H1 (cell line): ENCODE measurements at regions not wholly inside any gene's neighbourhood (a gene's known extent, or its start where the extent isn't known, plus 50 kb on each side); places are given as distances from the start of the nearest gene placed in this dataset.

ENCODE experiments used
- CTCF ChIA-PET: fragments of 300-600 bp; sonication (Branson Sonifier 250); formaldehyde crosslinking; loops from one replicate; lab custom pipeline; 2021; ENCODE audit not compliant: partially characterized antibody; lab: Charles Lee
- POLR2A ChIA-PET: fragments of 300-600 bp; sonication (Branson Sonifier 250); formaldehyde crosslinking; loops from one replicate; lab custom pipeline; 2021; ENCODE audit warnings: inconsistent platforms; ENCODE audit not compliant: partially characterized antibody; lab: Charles Lee
- DNase-seq, 2 experiments: peaks; one replicate each; pipeline versions ENCODE4 v3.0.0 to v3.0.0-alpha.2; 2010 to 2022; ENCODE audit warnings: low spot score in 2 of 2, low read depth in 1 of 2, mixed read lengths in 1 of 2
- FAIRE-seq: peaks from 2 replicates; lab custom pipeline; 2011; peaks lifted over from hg19 to GRCh38; lab: Jason Lieb, UNC
- H2AFZ ChIP-seq: 2 replicates; pipeline ENCODE4 v1.8.1; 2012; ENCODE audit warnings: low read length, inconsistent platforms
- H2AK5ac ChIP-seq: 2 replicates; pipeline ENCODE4 v1.6.1; 2013; ENCODE audit warnings: low read depth, low read length
- H2BK120ac ChIP-seq: replicated peaks from 2 replicates; pipeline ENCODE3; 2013; ENCODE audit warnings: low read depth, low read length, inconsistent platforms
- H2BK12ac ChIP-seq: 2 replicates; pipeline ENCODE4 v1.6.1; 2013; ENCODE audit warnings: low read depth, low read length
- H2BK15ac ChIP-seq: 2 replicates; pipeline ENCODE4 v1.6.1; 2013; ENCODE audit warnings: low read length
- H2BK20ac ChIP-seq: 2 replicates; pipeline ENCODE4 v1.6.1; 2013; ENCODE audit warnings: low read length
- H2BK5ac ChIP-seq: 2 replicates; pipeline ENCODE4 v1.6.1; 2013; ENCODE audit warnings: low read depth, low read length
- H3K14ac ChIP-seq: 2 replicates; pipeline ENCODE4 v1.6.1; 2013; ENCODE audit warnings: inconsistent platforms; ENCODE audit not compliant: insufficient read length
- H3K18ac ChIP-seq: 2 replicates; pipeline ENCODE4 v1.6.1; 2013; ENCODE audit warnings: low read length; ENCODE audit errors: extremely low read depth
- H3K23ac ChIP-seq: 2 replicates; pipeline ENCODE4 v1.6.1; 2013; ENCODE audit warnings: inconsistent platforms; ENCODE audit not compliant: insufficient read length
- H3K23me2 ChIP-seq: 2 replicates; pipeline ENCODE4 v1.6.1; 2013; ENCODE audit warnings: low read depth, low read length
- H3K27ac ChIP-seq: 2 replicates; pipeline ENCODE4 v1.6.1; 2011; ENCODE audit warnings: low read depth, low read length, inconsistent platforms
- H3K27me3 ChIP-seq, 4 experiments: replicated peaks in 1 of 4; 1 replicate in 1 of 4; 2 replicates in 3 of 4; pipeline versions ENCODE4 v1.6.1 to v1.8.1; 2011 to 2013; ENCODE audit warnings: low read length in 3 of 4, mild to moderate bottlenecking in 3 of 4, inconsistent platforms in 2 of 4, mixed read lengths in 2 of 4, moderate library complexity in 1 of 4; ENCODE audit not compliant: control insufficient read depth in 3 of 4, insufficient read depth in 3 of 4; ENCODE audit errors: extremely low read depth in 1 of 4
- H3K36me3 ChIP-seq, 4 experiments: 2 replicates each; pipeline versions ENCODE4 v1.6.1 to v1.8.1; 2011 to 2013; ENCODE audit warnings: mild to moderate bottlenecking in 4 of 4, low read length in 3 of 4, moderate library complexity in 2 of 4, control low read depth in 1 of 4, inconsistent platforms in 1 of 4; ENCODE audit not compliant: insufficient read depth in 4 of 4, control insufficient read depth in 2 of 4
- H3K4ac ChIP-seq: replicated peaks from 2 replicates; pipeline ENCODE3; 2013; ENCODE audit warnings: low read length, low read depth, mixed read lengths, inconsistent platforms; ENCODE audit not compliant: insufficient read length
- H3K4me1 ChIP-seq, 4 experiments: replicated peaks in 1 of 4; 1 replicate in 1 of 4; 2 replicates in 3 of 4; pipeline versions ENCODE4 v1.6.1 to v1.8.1; 2011 to 2013; ENCODE audit warnings: low read length in 3 of 4, inconsistent platforms in 2 of 4, mixed read lengths in 1 of 4; ENCODE audit not compliant: insufficient read depth in 4 of 4, control insufficient read depth in 3 of 4
- H3K4me2 ChIP-seq, 2 experiments: 2 replicates each; pipeline versions ENCODE4 v1.6.1 to v1.8.1; 2011 to 2013; ENCODE audit warnings: low read depth in 2 of 2, low read length in 2 of 2, control low read depth in 1 of 2, inconsistent platforms in 1 of 2, mild to moderate bottlenecking in 1 of 2; ENCODE audit not compliant: insufficient read depth in 1 of 2
- H3K4me3 ChIP-seq, 4 experiments: fragments of 200-600, 300-600 bp in 1 of 4; sonication (generic), shearing (Covaris generic), sonication (Bioruptor Twin) in 1 of 4; 2 replicates each; pipeline versions ENCODE4 v1.5.1 to v1.8.1; 2011 to 2016; ENCODE audit warnings: low read length in 4 of 4, low read depth in 3 of 4, control low read depth in 2 of 4, inconsistent platforms in 2 of 4, mild to moderate bottlenecking in 2 of 4, mixed read lengths in 1 of 4, moderate library complexity in 1 of 4; ENCODE audit not compliant: insufficient read depth in 2 of 4; ENCODE audit errors: extremely low read depth in 1 of 4
- H3K56ac ChIP-seq: replicated peaks from 2 replicates; pipeline ENCODE3; 2013; ENCODE audit warnings: low read depth, mild to moderate bottlenecking, mixed read lengths, low read length, inconsistent platforms; ENCODE audit not compliant: insufficient read length
- H3K79me1 ChIP-seq: 2 replicates; pipeline ENCODE4 v1.6.1; 2013; ENCODE audit warnings: low read depth, low read length, control low read depth
- H3K79me2 ChIP-seq, 2 experiments: 2 replicates each; pipeline versions ENCODE4 v1.6.1 to v1.8.1; 2012 to 2013; ENCODE audit warnings: low read length in 2 of 2, mild to moderate bottlenecking in 2 of 2, inconsistent platforms in 1 of 2; ENCODE audit not compliant: insufficient read depth in 2 of 2, control insufficient read depth in 1 of 2
- H3K9ac ChIP-seq, 4 experiments: replicated peaks in 1 of 4; 1 replicate in 1 of 4; 2 replicates in 3 of 4; pipeline versions ENCODE4 v1.6.1 to v1.8.1; 2011 to 2013; ENCODE audit warnings: low read depth in 3 of 4, low read length in 3 of 4, control low read depth in 2 of 4, mild to moderate bottlenecking in 2 of 4, moderate library complexity in 2 of 4, inconsistent platforms in 1 of 4; ENCODE audit errors: extremely low read depth in 1 of 4
- H3K9me3 ChIP-seq, 2 experiments: 2 replicates each; pipeline versions ENCODE4 v1.6.1 to v1.8.1; 2012 to 2013; ENCODE audit warnings: mild to moderate bottlenecking in 2 of 2, moderate library complexity in 2 of 2, control low read depth in 1 of 2, inconsistent platforms in 1 of 2, low read depth in 1 of 2, low read length in 1 of 2, mixed read lengths in 1 of 2; ENCODE audit not compliant: insufficient read depth in 2 of 2
- H4K20me1 ChIP-seq, 2 experiments: replicated peaks in 1 of 2; 2 replicates each; pipeline versions ENCODE3 to v1.8.1; 2011 to 2013; ENCODE audit warnings: inconsistent platforms in 2 of 2, low read length in 2 of 2, mild to moderate bottlenecking in 1 of 2; ENCODE audit not compliant: insufficient read depth in 2 of 2, control insufficient read depth in 1 of 2
- H4K5ac ChIP-seq: 2 replicates; pipeline ENCODE4 v1.6.1; 2013; ENCODE audit warnings: low read length, low read depth, mixed read lengths, inconsistent platforms; ENCODE audit not compliant: insufficient read length
- H4K8ac ChIP-seq: 2 replicates; pipeline ENCODE4 v1.8.0; 2013; ENCODE audit warnings: mild to moderate bottlenecking, moderate library complexity, low read length, inconsistent platforms; ENCODE audit not compliant: insufficient read depth; ENCODE audit errors: extremely low read depth
- H4K91ac ChIP-seq: replicated peaks from 2 replicates; pipeline ENCODE3; 2013; ENCODE audit warnings: low read length, mixed read lengths, inconsistent platforms; ENCODE audit not compliant: insufficient read length
- NANOG ChIP-seq: IDR thresholded peaks from 2 replicates; pipeline ENCODE4 v1.6.1; 2011; ENCODE audit warnings: low read length, low read depth, mild to moderate bottlenecking, inconsistent platforms; ENCODE audit not compliant: insufficient read depth, poor library complexity, severe bottlenecking
- NRF1 ChIP-seq: IDR thresholded peaks from 2 replicates; pipeline ENCODE4 v1.6.1; 2011; ENCODE audit warnings: mild to moderate bottlenecking, low read depth, low read length, improper control_type of control experiment
- WGBS, 2 experiments: shearing (Covaris generic) in 1 of 2; methylation state at CpG; one replicate each; pipeline versions ENCODE4 v1.1.6 to v1.1.7; 2013 to 2015; ENCODE audit warnings: low lambda C conversion rate in 2 of 2, mixed read lengths in 2 of 2, inconsistent platforms in 1 of 2, low coverage in 1 of 2, missing lambda C conversion rate in 1 of 2; ENCODE audit not compliant: insufficient replicate concordance in 2 of 2, insufficient coverage in 1 of 2, insufficient read length in 1 of 2; ENCODE audit errors: extremely low coverage in 1 of 2, missing lambda C conversion rate in 1 of 2; 5-methylcytosine and 5-hydroxymethylcytosine counted together
- TF ChIP-seq, protein P1 (sequence below): IDR thresholded peaks from 2 replicates; pipeline ENCODE4 v1.6.1; 2011; ENCODE audit warnings: low read length, improper control_type of control experiment

- Histone ChIP-seq H2BK5ac (no peak overlapping the region), H3K79me2 (no peaks in the 10 kb centered on the region), H2BK120ac (no peak overlapping the region), H3K27ac (no peak overlapping the region), H3K4ac (no peak overlapping the region), H4K5ac (no peak overlapping the region), H3K14ac (no peak overlapping the region), H4K20me1 (no peaks in the 10 kb centered on the region), H3K27me3 (no peaks in the 10 kb centered on the region), H3K18ac (no peak overlapping the region), H4K91ac (no peak overlapping the region), H2BK20ac (no peak overlapping the region), H3K23ac (no peak overlapping the region), H3K4me1 (peaks cover 0 to 2% (median 0%) of the 10 kb centered on the region in 4 experiments; a peak in 1 of 7 replicates), H3K36me3 (no peaks in the 10 kb centered on the region), H4K8ac (no peak overlapping the region), H2AK5ac (no peak overlapping the region), H2BK12ac (no peak overlapping the region), H3K4me3 (no peak overlapping the region), H3K9me3 (no peaks in the 10 kb centered on the region), H3K79me1 (no peaks in the 10 kb centered on the region), H2AFZ (no peak overlapping the region), H3K23me2 (no peaks in the 10 kb centered on the region), H3K9ac (no peak overlapping the region), H3K56ac (no peak overlapping the region), H2BK15ac (no peak overlapping the region), H3K4me2 (no peak overlapping the region)
- FAIRE-seq (no peak), DNase-seq (no peak)
- WGBS, 2 experiments, result 100% methylated on average over 1 of the region's 1 CpG; no CpG with 5 or more reads in 1 of the 2 experiments
- ChIA-PET POLR2A (no interaction called here), CTCF (no interaction called here)
- TF ChIP-seq NANOG (no peak), NRF1 (no peak)
- TF ChIP-seq, protein P1, sequence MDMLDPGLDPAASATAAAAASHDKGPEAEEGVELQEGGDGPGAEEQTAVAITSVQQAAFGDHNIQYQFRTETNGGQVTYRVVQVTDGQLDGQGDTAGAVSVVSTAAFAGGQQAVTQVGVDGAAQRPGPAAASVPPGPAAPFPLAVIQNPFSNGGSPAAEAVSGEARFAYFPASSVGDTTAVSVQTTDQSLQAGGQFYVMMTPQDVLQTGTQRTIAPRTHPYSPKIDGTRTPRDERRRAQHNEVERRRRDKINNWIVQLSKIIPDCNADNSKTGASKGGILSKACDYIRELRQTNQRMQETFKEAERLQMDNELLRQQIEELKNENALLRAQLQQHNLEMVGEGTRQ, result no peak
Measured at GRCh38 chr5:105168806-105169205, 1606.2 kb upstream of the NUDT12 start.
